Right cardiac atrium (tissue), 5 donors: ENCODE measurements at regions not wholly inside any gene's neighbourhood (a gene's known extent, or its start where the extent isn't known, plus 50 kb on each side); places are given as distances from the start of the nearest gene placed in this dataset.
A peak's percentile ranks its signal among the peaks of the same experiment; 100 is the strongest.
"Not testable (repeated sequence)": the region's sequence is repeated elsewhere in the genome, so short reads cannot be mapped to it uniquely, and the experiment has no call there.

Experiments used
- ATAC-seq, 2 donors: fragments of 200-7000 bp; cut with Tn5 transposase; one replicate each; pipeline versions ENCODE4 v1.8.0 to v1.9.1; 2020; ENCODE audit warnings: moderate library complexity in 2 of 2, mild to moderate bottlenecking in 1 of 2
- DNase-seq, 3 donors: peaks; one replicate each; pipeline ENCODE4 v3.0.0-alpha.2; 2020
- H3K27ac ChIP-seq: one replicate; pipeline ENCODE4 v1.5.1; 2013; ENCODE audit warnings: mild to moderate bottlenecking, low read length, control low read depth, moderate library complexity
- H3K27me3 ChIP-seq: one replicate; pipeline ENCODE4 v1.6.1; 2013; ENCODE audit not compliant: control insufficient read depth, insufficient read depth
- H3K4me1 ChIP-seq: one replicate; pipeline ENCODE4 v1.6.1; 2013; ENCODE audit warnings: low read length; ENCODE audit not compliant: control insufficient read depth, insufficient read depth
- H3K4me3 ChIP-seq: one replicate; pipeline ENCODE4 v1.5.1; 2013; ENCODE audit warnings: low read length, control low read depth
- H3K9me3 ChIP-seq: one replicate; pipeline ENCODE4 v1.6.1; 2013; ENCODE audit warnings: low read length; ENCODE audit not compliant: control insufficient read depth
- WGBS: extraction: QIAGEN DNeasy Blood & Tissue Kit; methylation state at CpG from one replicate; pipeline ENCODE4 v1.1.7; 2013; 5-methylcytosine and 5-hydroxymethylcytosine counted together
- intact Hi-C, 4 donors: fragments of 100-400 bp; cut with DNase I; formaldehyde crosslinking; loops; one replicate each; pipeline versions ENCODE4 v1.11.0 to v1.14.0; 2022 to 2023
- donor health status: healthy with polysubstance abuse.
- donor health status: DM: no; HTN: yes; CAD: no.
- donor health status: DM: no; HTN: no; CAD: no.
- donor health status: DM: no; HTN: yes; CAD: no; lungs with severe emphysema.
- donor health status: DM: yes; HTN: yes; CAD: no.

GRCh38 chrX:12052109-12052508, 86.2 kb upstream of the FRMPD4 start:
- intact Hi-C loops, result no loop called here
- ATAC-seq, result no peak
- Histone ChIP-seq H3K27ac (no peak overlapping the region), H3K4me3 (no peak overlapping the region), H3K27me3 (no peaks in the 10 kb centered on the region), H3K9me3 (no peaks in the 10 kb centered on the region), H3K4me1 (no peaks in the 10 kb centered on the region)
- 76% methylated on average over 1 of the region's 1 CpG for WGBS
- DNase-seq, result no peak

GRCh38 chrX:12058087-12058486, 80.2 kb upstream of the FRMPD4 start:
- Histone ChIP-seq H3K9me3 (no peaks in the 10 kb centered on the region), H3K27ac (no peak overlapping the region), H3K4me1 (no peaks in the 10 kb centered on the region), H3K4me3 (no peak overlapping the region), H3K27me3 (no peaks in the 10 kb centered on the region)
- ATAC-seq (no peak), DNase-seq (no peak)
- intact Hi-C loops, result no loop called here
- 59% methylated on average over 4 of the region's 4 CpGs for WGBS

DNA sequence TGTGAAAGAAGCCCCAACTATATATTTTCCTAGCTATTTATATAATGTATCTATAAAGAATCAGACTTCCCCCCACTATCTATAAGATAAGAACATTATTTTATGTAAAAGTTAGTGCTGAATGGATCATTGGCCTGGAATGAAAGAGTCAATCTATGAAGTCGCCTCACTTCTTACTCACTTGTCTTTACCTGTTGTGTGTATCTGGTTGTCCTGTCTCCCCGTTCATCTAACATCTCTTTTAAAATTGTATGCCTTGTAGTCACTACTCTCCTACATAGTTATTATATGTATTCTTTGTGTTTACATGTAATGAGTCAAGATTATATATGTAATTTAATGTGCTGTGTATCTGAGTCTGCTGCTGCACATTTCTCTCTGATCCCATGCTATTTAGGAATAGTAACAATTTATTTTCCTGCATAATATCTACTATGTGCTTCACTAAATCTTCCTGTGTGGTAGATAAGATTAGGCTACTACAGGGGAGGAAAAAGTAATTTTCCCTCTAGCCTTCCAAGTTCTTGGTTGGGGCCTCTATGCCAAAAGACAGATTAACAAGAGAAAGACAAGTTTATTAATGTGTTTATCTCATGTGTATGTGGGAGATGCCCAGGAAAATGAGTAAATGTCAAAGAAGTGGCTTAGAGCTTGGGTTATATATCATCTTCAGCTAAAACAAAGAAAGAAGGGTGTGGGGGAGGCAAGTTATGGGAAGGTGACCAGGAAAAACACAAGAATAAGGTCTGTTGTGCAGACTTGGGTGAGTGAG, 77.6 kb upstream of the FRMPD4 start:
- H3K27ac ChIP-seq, result no peak overlapping the region
- H3K9me3 ChIP-seq, result no peaks in the 10 kb centered on the region
- WGBS, result 84% methylated on average over 2 of the region's 2 CpGs
- H3K27me3 ChIP-seq, result no peaks in the 10 kb centered on the region
- H3K4me1 ChIP-seq, result no peaks in the 10 kb centered on the region
- DNase-seq (no peak), ATAC-seq (no peak)
- intact Hi-C loops, result no loop called here
- no peak overlapping the region for H3K4me3 ChIP-seq

DNA sequence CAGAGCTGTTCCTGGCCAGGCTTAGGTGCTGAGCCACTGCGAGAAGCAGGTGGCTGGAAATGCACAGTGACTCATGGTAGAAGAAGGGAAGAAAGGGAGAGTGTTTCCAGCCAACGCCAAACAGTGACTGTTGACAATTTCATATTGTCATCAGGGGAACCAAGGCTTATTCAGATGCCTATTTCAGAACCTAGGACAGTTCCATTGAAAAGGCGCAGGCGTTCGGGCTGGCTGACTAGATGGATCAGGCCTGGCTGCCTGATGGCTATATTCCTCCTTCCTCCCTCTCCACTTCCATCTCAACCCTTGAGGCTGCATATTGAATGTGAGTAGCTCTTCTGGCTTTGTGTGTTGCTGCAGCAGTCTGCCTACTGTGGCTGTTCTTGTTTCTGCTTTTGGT, 73.0 kb upstream of the FRMPD4 start:
- 20% methylated on average over 5 of the region's 5 CpGs for WGBS
- Histone ChIP-seq H3K27ac (no peak overlapping the region), H3K4me3 (no peak overlapping the region), H3K27me3 (no peaks in the 10 kb centered on the region), H3K9me3 (no peaks in the 10 kb centered on the region), H3K4me1 (no peaks in the 10 kb centered on the region)
- peak in 1 of 3 donors; percentile 11 for DNase-seq
- intact Hi-C loops, result no loop called here
- ATAC-seq, result no peak

GRCh38 chrX:12076046-12076445, 62.2 kb upstream of the FRMPD4 start:
- Histone ChIP-seq H3K9me3 (no peaks in the 10 kb centered on the region), H3K4me3 (no peak overlapping the region), H3K27ac (no peak overlapping the region), H3K27me3 (no peaks in the 10 kb centered on the region), H3K4me1 (no peaks in the 10 kb centered on the region)
- 51% methylated on average over 5 of the region's 5 CpGs for WGBS
- ATAC-seq (no peak), DNase-seq (no peak)
- intact Hi-C loops, result no loop called here

- ATAC-seq, result no peak
- Histone ChIP-seq H3K4me3 (no peak overlapping the region), H3K27ac (no peak overlapping the region), H3K27me3 (no peaks in the 10 kb centered on the region), H3K9me3 (no peaks in the 10 kb centered on the region), H3K4me1 (no peaks in the 10 kb centered on the region)
- no peak for DNase-seq
- WGBS, result 2% methylated on average over 1 of the region's 1 CpG
- intact Hi-C loops, result no loop called here
Observed at GRCh38 chrX:12080265-12080664, 58.0 kb upstream of the FRMPD4 start.

- WGBS, result 87% methylated on average over 2 of the region's 2 CpGs
- ATAC-seq, H3K27me3 ChIP-seq, H3K27ac ChIP-seq, H3K9me3 ChIP-seq, DNase-seq, H3K4me3 ChIP-seq, intact Hi-C loops, H3K4me1 ChIP-seq: not testable (repeated sequence)
Observed at GRCh38 chrX:12082959-12083358, 55.3 kb upstream of the FRMPD4 start.
